PC-9 (cell line): ENCODE measurements at regions not wholly inside any gene's neighbourhood (a gene's known extent, or its start where the extent isn't known, plus 50 kb on each side); places are given as distances from the start of the nearest gene placed in this dataset.

Source experiments
- BruUV-seq: library from RNA; stranded (reverse); fragments of 400-500 nt; replicated peaks from 2 replicates; lab custom pipeline; 2021; lab: Mats Ljungman, UMichigan
- CTCF ChIA-PET: fragments of 300-600 bp; sonication (Branson Sonifier 250); formaldehyde crosslinking; loops from one replicate; lab custom pipeline; 2022; ENCODE audit warnings: antibody characterized with exemption; lab: Charles Lee
- POLR2A ChIA-PET: fragments of 300-600 bp; sonication (Branson Sonifier 250); formaldehyde crosslinking; loops from one replicate; lab custom pipeline; 2022; ENCODE audit warnings: antibody characterized with exemption; ENCODE audit not compliant: unreplicated experiment; lab: Charles Lee
- DNase-seq, 2 experiments: peaks; one replicate each; pipeline versions ENCODE4 v3.0.0 to v3.0.0-alpha.2; 2015 to 2022; ENCODE audit warnings: mixed read lengths in 1 of 2
- H2AFZ ChIP-seq: fragments of 200-600 bp; sonication (generic); 2 replicates; pipeline ENCODE4 v1.8.1; 2017; ENCODE audit warnings: antibody characterized with exemption
- H3F3A ChIP-seq: fragments of 200-600 bp; sonication (generic); 2 replicates; pipeline ENCODE4 v1.8.1; 2017; ENCODE audit warnings: antibody characterized with exemption, mild to moderate bottlenecking, low read depth; ENCODE audit not compliant: insufficient read depth
- H3K27ac ChIP-seq: fragments of 200-600 bp; sonication (generic); 2 replicates; pipeline ENCODE4 v1.6.1; 2016; ENCODE audit warnings: mixed run types
- H3K27me3 ChIP-seq: fragments of 200-600 bp; sonication (generic); 2 replicates; pipeline ENCODE4 v1.6.1; 2016; ENCODE audit warnings: low read depth, mixed run types; ENCODE audit not compliant: insufficient read depth
- H3K36me3 ChIP-seq: fragments of 200-600 bp; sonication (generic); 2 replicates; pipeline ENCODE4 v1.6.1; 2016; ENCODE audit warnings: low read depth, mixed run types
- H3K4me1 ChIP-seq: fragments of 200-600 bp; sonication (generic); replicated peaks from 2 replicates; pipeline ENCODE4 v1.6.1; 2016; ENCODE audit warnings: mixed run types; ENCODE audit not compliant: insufficient read depth
- H3K4me2 ChIP-seq: fragments of 200-600 bp; sonication (generic); 2 replicates; pipeline ENCODE4 v1.6.1; 2017; ENCODE audit warnings: mixed run types
- H3K4me3 ChIP-seq: fragments of 200-600 bp; sonication (generic); 2 replicates; pipeline ENCODE4 v1.6.1; 2016; ENCODE audit warnings: mixed run types
- H3K79me2 ChIP-seq: fragments of 200-600 bp; sonication (generic); 2 replicates; pipeline ENCODE4 v1.6.1; 2017; ENCODE audit warnings: low read depth, mixed run types
- H3K9me2 ChIP-seq: fragments of 200-600 bp; sonication (generic); 2 replicates; pipeline ENCODE4 v1.8.1; 2017; ENCODE audit warnings: mild to moderate bottlenecking; ENCODE audit not compliant: insufficient read depth
- H3K9me3 ChIP-seq: fragments of 200-600 bp; sonication (generic); 2 replicates; pipeline ENCODE4 v1.8.1; 2016; ENCODE audit warnings: low read depth; ENCODE audit not compliant: insufficient read depth
- H4K20me1 ChIP-seq: fragments of 200-600 bp; sonication (generic); 2 replicates; pipeline ENCODE4 v1.8.1; 2017; ENCODE audit not compliant: insufficient read depth
- EZH2 ChIP-seq: fragments of 200-600 bp; sonication (generic); IDR thresholded peaks from 2 replicates; pipeline ENCODE4 v1.8.0; 2017; ENCODE audit warnings: antibody characterized with exemption, low read depth
- intact Hi-C: fragments of 100-400 bp; cut with micrococcal nuclease; formaldehyde crosslinking; loops from one replicate; pipeline ENCODE4 v1.10.0; 2022; ENCODE audit not compliant: unreplicated experiment
- TF ChIP-seq, protein P1 (sequence below): fragments of 200-600 bp; sonication (generic); conservative IDR thresholded peaks from 2 replicates; pipeline ENCODE4 v1.6.1; 2017; ENCODE audit warnings: mixed run types, antibody characterized with exemption, mild to moderate bottlenecking, moderate library complexity

DNA sequence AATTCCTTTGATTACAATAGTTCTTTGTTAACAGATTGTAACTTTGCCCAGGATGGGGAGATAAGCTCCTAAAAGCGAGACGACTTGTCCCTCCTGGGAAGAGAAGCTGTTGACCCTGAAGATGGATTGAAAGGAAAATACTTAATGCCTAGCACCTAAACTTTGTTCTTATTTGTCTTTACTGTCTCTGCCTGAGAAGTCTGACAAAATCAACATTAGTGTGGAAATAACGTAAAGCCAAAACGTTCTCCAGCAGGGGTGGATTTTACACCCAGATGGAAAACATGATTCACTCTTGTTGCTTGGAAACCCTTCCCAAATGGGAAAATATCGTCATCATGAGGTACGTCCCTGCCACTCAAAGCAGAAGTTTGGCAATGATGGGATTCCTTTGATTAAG is 450.1 kb downstream of the SLC4A3 start:
- H3K4me3 ChIP-seq = no peak overlapping the region
- no peak for DNase-seq
- no peaks in the 10 kb centered on the region for H3F3A ChIP-seq
- no peaks in the 10 kb centered on the region for H3K79me2 ChIP-seq
- no peak overlapping the region for H3K27ac ChIP-seq
- peaks cover 15% of the 10 kb centered on the region; the same call in 1 of the 2 replicates for H3K4me1 ChIP-seq
- TF ChIP-seq, protein P1, sequence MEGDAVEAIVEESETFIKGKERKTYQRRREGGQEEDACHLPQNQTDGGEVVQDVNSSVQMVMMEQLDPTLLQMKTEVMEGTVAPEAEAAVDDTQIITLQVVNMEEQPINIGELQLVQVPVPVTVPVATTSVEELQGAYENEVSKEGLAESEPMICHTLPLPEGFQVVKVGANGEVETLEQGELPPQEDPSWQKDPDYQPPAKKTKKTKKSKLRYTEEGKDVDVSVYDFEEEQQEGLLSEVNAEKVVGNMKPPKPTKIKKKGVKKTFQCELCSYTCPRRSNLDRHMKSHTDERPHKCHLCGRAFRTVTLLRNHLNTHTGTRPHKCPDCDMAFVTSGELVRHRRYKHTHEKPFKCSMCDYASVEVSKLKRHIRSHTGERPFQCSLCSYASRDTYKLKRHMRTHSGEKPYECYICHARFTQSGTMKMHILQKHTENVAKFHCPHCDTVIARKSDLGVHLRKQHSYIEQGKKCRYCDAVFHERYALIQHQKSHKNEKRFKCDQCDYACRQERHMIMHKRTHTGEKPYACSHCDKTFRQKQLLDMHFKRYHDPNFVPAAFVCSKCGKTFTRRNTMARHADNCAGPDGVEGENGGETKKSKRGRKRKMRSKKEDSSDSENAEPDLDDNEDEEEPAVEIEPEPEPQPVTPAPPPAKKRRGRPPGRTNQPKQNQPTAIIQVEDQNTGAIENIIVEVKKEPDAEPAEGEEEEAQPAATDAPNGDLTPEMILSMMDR = no peak
- no peak for TF ChIP-seq EZH2
- H3K9me2 ChIP-seq = no peaks in the 10 kb centered on the region
- H3K27me3 ChIP-seq = no peaks in the 10 kb centered on the region
- H4K20me1 ChIP-seq = no peaks in the 10 kb centered on the region
- H2AFZ ChIP-seq = no peak overlapping the region
- intact Hi-C loops = no loop called here
- ChIA-PET CTCF (no interaction called here), POLR2A (no interaction called here)
- no peak overlapping the region for H3K4me2 ChIP-seq
- no TSS peak for BruUV-seq
- H3K36me3 ChIP-seq = no peaks in the 10 kb centered on the region
- no peaks in the 10 kb centered on the region for H3K9me3 ChIP-seq

DNA sequence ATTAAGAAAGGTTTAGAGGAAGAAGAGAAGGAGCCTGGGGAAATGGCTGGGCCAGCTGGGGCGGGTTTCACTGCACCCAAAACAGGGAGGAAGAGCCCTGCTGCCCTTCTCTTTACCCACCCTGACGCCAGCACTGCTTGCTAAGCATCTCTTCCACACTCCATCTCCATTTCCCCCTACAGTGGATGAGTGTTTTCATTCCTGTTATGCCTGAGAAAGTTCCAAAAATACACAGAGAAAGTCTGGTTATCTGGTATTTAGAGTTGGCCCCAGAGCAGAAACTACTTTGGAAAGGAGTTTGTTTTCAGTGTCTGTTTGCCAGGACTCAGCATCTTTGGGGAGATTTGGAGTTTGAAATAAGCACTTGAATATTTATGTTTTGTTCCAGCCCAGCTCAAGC is 451.0 kb downstream of the SLC4A3 start:
- Histone ChIP-seq H2AFZ (no peak overlapping the region), H3K9me3 (no peaks in the 10 kb centered on the region), H3K27ac (no peak overlapping the region), H3K27me3 (no peaks in the 10 kb centered on the region), H3K4me1 (peaks cover 15% of the 10 kb centered on the region; the same call in 1 of the 2 replicates), H3K4me2 (no peak overlapping the region), H3K79me2 (no peaks in the 10 kb centered on the region), H4K20me1 (no peaks in the 10 kb centered on the region), H3F3A (no peaks in the 10 kb centered on the region), H3K9me2 (no peaks in the 10 kb centered on the region), H3K36me3 (no peaks in the 10 kb centered on the region), H3K4me3 (no peak overlapping the region)
- intact Hi-C loops = no loop called here
- ChIA-PET POLR2A (no interaction called here), CTCF (no interaction called here)
- no peak for TF ChIP-seq EZH2
- TF ChIP-seq, protein P1 = no peak
- no peak for DNase-seq
- BruUV-seq = no TSS peak

- no peaks in the 10 kb centered on the region for H3K27me3 ChIP-seq
- TF ChIP-seq, protein P1 = no peak
- no peak for TF ChIP-seq EZH2
- intact Hi-C loops = no loop called here
- no peaks in the 10 kb centered on the region for H3K36me3 ChIP-seq
- no peaks in the 10 kb centered on the region for H3F3A ChIP-seq
- H3K27ac ChIP-seq = no peak overlapping the region
- H3K9me2 ChIP-seq = no peaks in the 10 kb centered on the region
- ChIA-PET CTCF (no interaction called here), POLR2A (no interaction called here)
- H3K4me3 ChIP-seq = no peak overlapping the region
- H3K4me2 ChIP-seq = no peak overlapping the region
- no peaks in the 10 kb centered on the region for H3K9me3 ChIP-seq
- no TSS peak for BruUV-seq
- no peak for DNase-seq
- H4K20me1 ChIP-seq = no peaks in the 10 kb centered on the region
- H3K79me2 ChIP-seq = no peaks in the 10 kb centered on the region
- H3K4me1 ChIP-seq = peaks cover 15% of the 10 kb centered on the region; the same call in 1 of the 2 replicates
- H2AFZ ChIP-seq = no peak overlapping the region
These were observed 452.2 kb downstream of the SLC4A3 start for GRCh38 chr2:220079595-220079994.
